HepG2 (cell line): ENCODE measurements at regions not wholly inside any gene's neighbourhood (a gene's known extent, or its start where the extent isn't known, plus 50 kb on each side); places are given as distances from the start of the nearest gene placed in this dataset.

ENCODE experiments used
- ATF2 ChIP-seq: sonication (generic); formaldehyde crosslinking; IDR thresholded peaks from 2 replicates; pipeline ENCODE4 v1.4.0; 2020; ENCODE audit warnings: missing genetic modification reagents
- ATF3 ChIP-seq: sonication (generic); formaldehyde crosslinking; IDR thresholded peaks from 2 replicates; pipeline ENCODE4 v1.4.0; 2020; ENCODE audit warnings: missing genetic modification reagents
- BCL6 ChIP-seq: IDR thresholded peaks from 2 replicates; pipeline ENCODE4 v1.6.1; 2016; ENCODE audit warnings: missing genetic modification reagents, missing compliant biosample characterization
- BRCA1 ChIP-seq: sonication (generic); formaldehyde crosslinking; IDR thresholded peaks from 2 replicates; pipeline ENCODE4 v1.4.0; 2020; ENCODE audit warnings: missing genetic modification reagents
- GATAD1 ChIP-seq: IDR thresholded peaks from 2 replicates; pipeline ENCODE4 v1.6.1; 2016; ENCODE audit warnings: missing genetic modification reagents, missing compliant biosample characterization
- IRX3 ChIP-seq: sonication (generic); formaldehyde crosslinking; IDR thresholded peaks from 2 replicates; pipeline ENCODE4 v1.8.1; 2023; ENCODE audit warnings: mild to moderate bottlenecking, low read depth, missing genetic modification reagents, borderline replicate concordance
- NPAS2 ChIP-seq: sonication (generic); formaldehyde crosslinking; IDR thresholded peaks from 2 replicates; pipeline ENCODE4 v1.8.0; 2022; ENCODE audit warnings: mild to moderate bottlenecking, missing genetic modification reagents, borderline replicate concordance
- PATZ1 ChIP-seq: sonication (generic); formaldehyde crosslinking; IDR thresholded peaks from 2 replicates; pipeline ENCODE4 v1.4.0; 2020; ENCODE audit warnings: missing genetic modification reagents
- RBFOX2 ChIP-seq: fragments of 200-400 bp; formaldehyde crosslinking; IDR thresholded peaks from 2 replicates; pipeline ENCODE4 v1.6.1; 2017; ENCODE audit warnings: low read depth, mild to moderate bottlenecking, low read length
- RBM22 ChIP-seq: fragments of 200-400 bp; formaldehyde crosslinking; optimal IDR thresholded peaks from 2 replicates; pipeline ENCODE3; 2017; ENCODE audit warnings: mild to moderate bottlenecking, low read length, moderate library complexity
- RXRB ChIP-seq: IDR thresholded peaks from 2 replicates; pipeline ENCODE4 v1.6.1; 2016; ENCODE audit warnings: borderline replicate concordance, missing genetic modification reagents, missing compliant biosample characterization
- SOX13 ChIP-seq, 3 experiments: fragments of 450-650 bp in 1 of 3; sonication (generic) in 1 of 3; formaldehyde crosslinking in 1 of 3; IDR thresholded peaks in 2 of 3; conservative IDR thresholded peaks in 1 of 3; 2 replicates each; pipeline versions ENCODE4 v1.5.0 to v1.6.1; 2016 to 2020; ENCODE audit warnings: antibody characterized with exemption in 1 of 3, mild to moderate bottlenecking in 1 of 3, missing compliant biosample characterization in 1 of 3, missing genetic modification reagents in 1 of 3, moderate library complexity in 1 of 3
- SSRP1 ChIP-seq: IDR thresholded peaks from 2 replicates; pipeline ENCODE4 v1.6.1; 2016; ENCODE audit warnings: control low read depth
- TBX3 ChIP-seq: fragments of 450-650 bp; IDR thresholded peaks from 2 replicates; pipeline ENCODE4 v1.6.1; 2017; ENCODE audit warnings: antibody characterized with exemption, mild to moderate bottlenecking, inconsistent platforms, borderline replicate concordance
- TERF1 ChIP-seq: sonication (generic); formaldehyde crosslinking; IDR thresholded peaks from 2 replicates; pipeline ENCODE4 v1.8.0; 2022; ENCODE audit warnings: mild to moderate bottlenecking, missing genetic modification reagents, moderate library complexity
- TGIF2 ChIP-seq: IDR thresholded peaks from 2 replicates; pipeline ENCODE4 v1.6.1; 2016; ENCODE audit warnings: control low read depth, missing compliant biosample characterization
- ZBTB26 ChIP-seq: IDR thresholded peaks from 2 replicates; pipeline ENCODE4 v1.6.1; 2016; ENCODE audit warnings: missing compliant biosample characterization, missing genetic modification reagents, borderline replicate concordance
- ZNF224 ChIP-seq: sonication (generic); formaldehyde crosslinking; IDR thresholded peaks from 2 replicates; pipeline ENCODE4 v1.5.0; 2020; ENCODE audit warnings: mild to moderate bottlenecking, missing genetic modification reagents
- ZNF430 ChIP-seq: sonication (generic); formaldehyde crosslinking; IDR thresholded peaks from 2 replicates; pipeline ENCODE4 v1.9.0; 2021; ENCODE audit warnings: mild to moderate bottlenecking, missing genetic modification reagents
- ZNF770 ChIP-seq: sonication (generic); formaldehyde crosslinking; IDR thresholded peaks from 2 replicates; pipeline ENCODE4 v1.5.0; 2020; ENCODE audit warnings: mild to moderate bottlenecking, missing genetic modification reagents
- ZNF772 ChIP-seq: sonication (generic); formaldehyde crosslinking; IDR thresholded peaks from 2 replicates; pipeline ENCODE4 v1.5.0; 2020; ENCODE audit warnings: mild to moderate bottlenecking, missing genetic modification reagents
- ZNF850 ChIP-seq: sonication (generic); formaldehyde crosslinking; conservative IDR thresholded peaks from 2 replicates; pipeline ENCODE4 v1.9.0; 2021; ENCODE audit warnings: mild to moderate bottlenecking, missing genetic modification reagents

GRCh38 chr6:26205161-26205624, 118.0 kb downstream of the HFE start (continued):
- TF ChIP-seq RBFOX2: peak; percentile 57; the same call in 1 of the 2 replicates
- no peak for TF ChIP-seq SOX13 (IDR thresholded peaks at IDR 0.05)
- peak in 1 of 2 experiments; percentile 51; a peak in 2 of 4 replicates for TF ChIP-seq SOX13 (CRISPR knock-in tag; conservative IDR thresholded peaks at IDR 0.05 in 1 of 2, IDR thresholded peaks at IDR 0.05 in 1 of 2)
- TF ChIP-seq RXRB (CRISPR knock-in tag): 0 out of 2 replicates have a peak, but pooled peaks have one; percentile 10
- peak; percentile 5; the same call in 1 of the 2 replicates for TF ChIP-seq ZNF770 (CRISPR knock-in tag)
- TF ChIP-seq SSRP1: no peak; the same call in 1 of the 2 replicates
- TF ChIP-seq RBM22: peak; percentile 52
- no peak for TF ChIP-seq ATF2
- 0 out of 2 replicates have a peak, but pooled peaks have one; percentile 5 for TF ChIP-seq ZNF224
- TF ChIP-seq TGIF2 (CRISPR knock-in tag): peak; percentile 72; the same call in 1 of the 2 replicates
- TF ChIP-seq BCL6 (CRISPR knock-in tag): peak; percentile 16; the same call in 1 of the 2 replicates
- TF ChIP-seq TBX3: no peak
- TF ChIP-seq IRX3: no peak
- TF ChIP-seq BRCA1: 0 out of 2 replicates have a peak, but pooled peaks have one; percentile 8
- TF ChIP-seq PATZ1: peak; percentile 13; the same call in 1 of the 2 replicates
- TF ChIP-seq TERF1: no peak
- TF ChIP-seq ZBTB26 (CRISPR knock-in tag): no peak
- TF ChIP-seq ZNF430: no peak
- TF ChIP-seq ATF3 (CRISPR knock-in tag): no peak
- TF ChIP-seq ZNF772 (CRISPR knock-in tag): 0 out of 2 replicates have a peak, but pooled peaks have one; percentile 4
- TF ChIP-seq GATAD1: no peak; the same call in 1 of the 2 replicates
- no peak for TF ChIP-seq NPAS2
- no peak for TF ChIP-seq ZNF850 (CRISPR knock-in tag)
